ENCODE measurements at regions not wholly inside any gene's neighbourhood (a gene's known extent, or its start where the extent isn't known, plus 50 kb on each side); places are given as distances from the start of the nearest gene placed in this dataset.

DNA sequence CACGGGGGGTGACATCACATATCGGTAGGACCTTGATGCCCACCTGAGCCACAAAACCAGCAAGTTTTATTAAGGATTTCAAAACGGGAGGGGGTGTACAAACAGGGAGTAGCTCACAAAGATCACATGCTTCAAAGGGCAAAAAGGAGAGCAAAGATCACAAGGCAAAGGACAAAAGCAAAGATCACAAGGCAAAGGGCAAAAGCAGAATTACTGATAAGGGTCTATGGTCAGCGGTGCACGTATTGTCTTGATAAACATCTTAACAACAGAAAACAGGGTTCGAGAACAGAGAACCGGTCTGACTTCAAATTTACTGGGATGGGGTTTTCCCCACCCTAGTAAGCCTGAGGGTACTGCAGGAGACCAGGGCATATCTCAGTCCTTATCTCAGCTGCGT is 143.5 kb upstream of the LPP start:
- no peak overlapping the region for H4K91ac ChIP-seq (ENCODE audit: insufficient read length, low read depth, low read length)
- Mint-ChIP-seq H3K36me3 (ENCODE audit: insufficient read depth in 1 of 3, low read depth in 3 of 3) (peaks cover 3 to 20% (median 7%) of the 10 kb centered on the region in 3 experiments; a peak in 5 of 7 replicates), H3K9me3 (peaks cover 10 to 16% of the 10 kb centered on the region in 2 experiments), H3K4me1 (no peaks in the 10 kb centered on the region), H3K4me3 (no peak overlapping the region), H3K27me3 (ENCODE audit: low read depth) (no peaks in the 10 kb centered on the region; the same call in 1 of the 2 replicates), H3K27ac (no peak overlapping the region; a peak in 1 of 7 replicates)
- no peak overlapping the region for H2AK5ac ChIP-seq (ENCODE audit: insufficient read length, low read length)
- no CpG with 5 or more reads among the region's 8 CpGs for WGBS (ENCODE audit: extremely low coverage, insufficient read length, low lambda C conversion rate)
- H2BK5ac ChIP-seq (ENCODE audit: insufficient read length, low read length), result no peak overlapping the region
- no peaks in the 10 kb centered on the region for H3K79me2 ChIP-seq (ENCODE audit: insufficient read depth, low read length)
- no peak overlapping the region for H3K18ac ChIP-seq (ENCODE audit: insufficient read length, low read depth, low read length)
- no peak overlapping the region for H3K27ac ChIP-seq (ENCODE audit: insufficient read length, low read depth, low read length)
- no peak for DNase-seq
- TF ChIP-seq, protein P1, sequence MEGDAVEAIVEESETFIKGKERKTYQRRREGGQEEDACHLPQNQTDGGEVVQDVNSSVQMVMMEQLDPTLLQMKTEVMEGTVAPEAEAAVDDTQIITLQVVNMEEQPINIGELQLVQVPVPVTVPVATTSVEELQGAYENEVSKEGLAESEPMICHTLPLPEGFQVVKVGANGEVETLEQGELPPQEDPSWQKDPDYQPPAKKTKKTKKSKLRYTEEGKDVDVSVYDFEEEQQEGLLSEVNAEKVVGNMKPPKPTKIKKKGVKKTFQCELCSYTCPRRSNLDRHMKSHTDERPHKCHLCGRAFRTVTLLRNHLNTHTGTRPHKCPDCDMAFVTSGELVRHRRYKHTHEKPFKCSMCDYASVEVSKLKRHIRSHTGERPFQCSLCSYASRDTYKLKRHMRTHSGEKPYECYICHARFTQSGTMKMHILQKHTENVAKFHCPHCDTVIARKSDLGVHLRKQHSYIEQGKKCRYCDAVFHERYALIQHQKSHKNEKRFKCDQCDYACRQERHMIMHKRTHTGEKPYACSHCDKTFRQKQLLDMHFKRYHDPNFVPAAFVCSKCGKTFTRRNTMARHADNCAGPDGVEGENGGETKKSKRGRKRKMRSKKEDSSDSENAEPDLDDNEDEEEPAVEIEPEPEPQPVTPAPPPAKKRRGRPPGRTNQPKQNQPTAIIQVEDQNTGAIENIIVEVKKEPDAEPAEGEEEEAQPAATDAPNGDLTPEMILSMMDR (conservative IDR thresholded peaks at IDR 0.05), result no peak
- H4K5ac ChIP-seq (ENCODE audit: insufficient read length, low read depth, low read length), result no peak overlapping the region
- no peak overlapping the region for H3K14ac ChIP-seq (ENCODE audit: insufficient read depth, low read length)
- H3K4ac ChIP-seq (ENCODE audit: low read depth, low read length), result no peak overlapping the region
- no peaks in the 10 kb centered on the region for H3K27me3 ChIP-seq (ENCODE audit: insufficient read depth, low read length)
- H2BK120ac ChIP-seq (ENCODE audit: low read depth, low read length, poor library complexity, severe bottlenecking), result no peak overlapping the region
- no peak overlapping the region for H2BK20ac ChIP-seq (ENCODE audit: low read depth, low read length, poor library complexity, severe bottlenecking)
- H2BK15ac ChIP-seq (ENCODE audit: low read depth, low read length), result no peak overlapping the region
- no peak overlapping the region for H3K4me2 ChIP-seq (ENCODE audit: insufficient read depth, insufficient read length, low read length)
- H3K23me2 ChIP-seq (ENCODE audit: insufficient read length, low read depth, low read length, poor library complexity, severe bottlenecking), result no peaks in the 10 kb centered on the region
- H3T11ph ChIP-seq (ENCODE audit: low read length), result no peak overlapping the region
- no peak overlapping the region for H3K23ac ChIP-seq (ENCODE audit: insufficient read length, low read depth, low read length)
- H3K79me1 ChIP-seq (ENCODE audit: insufficient read depth, low read depth, low read length, poor library complexity, severe bottlenecking), result no peaks in the 10 kb centered on the region
- H3K9me3 ChIP-seq (ENCODE audit: control insufficient read depth, low read depth, low read length), result no peaks in the 10 kb centered on the region
- H2BK12ac ChIP-seq (ENCODE audit: insufficient read length, low read depth, low read length), result no peak overlapping the region
- no peak overlapping the region for H4K8ac ChIP-seq (replicated peaks; ENCODE audit: insufficient read length, low read depth, low read length)
- H3K9ac ChIP-seq (ENCODE audit: extremely low read depth, insufficient read length, low read length), result no peak overlapping the region
- no peaks in the 10 kb centered on the region for H3K4me1 ChIP-seq (ENCODE audit: insufficient read depth, low read length)
- H2AFZ ChIP-seq (ENCODE audit: low read length), result no peak overlapping the region
- H3K56ac ChIP-seq (ENCODE audit: insufficient read length, low read depth, low read length), result no peak overlapping the region
- no peaks in the 10 kb centered on the region for H4K20me1 ChIP-seq (ENCODE audit: control insufficient read depth, insufficient read depth, insufficient read length)

All from H9 (cell line).